ENCODE measurements at regions not wholly inside any gene's neighbourhood (a gene's known extent, or its start where the extent isn't known, plus 50 kb on each side); places are given as distances from the start of the nearest gene placed in this dataset.

DNA sequence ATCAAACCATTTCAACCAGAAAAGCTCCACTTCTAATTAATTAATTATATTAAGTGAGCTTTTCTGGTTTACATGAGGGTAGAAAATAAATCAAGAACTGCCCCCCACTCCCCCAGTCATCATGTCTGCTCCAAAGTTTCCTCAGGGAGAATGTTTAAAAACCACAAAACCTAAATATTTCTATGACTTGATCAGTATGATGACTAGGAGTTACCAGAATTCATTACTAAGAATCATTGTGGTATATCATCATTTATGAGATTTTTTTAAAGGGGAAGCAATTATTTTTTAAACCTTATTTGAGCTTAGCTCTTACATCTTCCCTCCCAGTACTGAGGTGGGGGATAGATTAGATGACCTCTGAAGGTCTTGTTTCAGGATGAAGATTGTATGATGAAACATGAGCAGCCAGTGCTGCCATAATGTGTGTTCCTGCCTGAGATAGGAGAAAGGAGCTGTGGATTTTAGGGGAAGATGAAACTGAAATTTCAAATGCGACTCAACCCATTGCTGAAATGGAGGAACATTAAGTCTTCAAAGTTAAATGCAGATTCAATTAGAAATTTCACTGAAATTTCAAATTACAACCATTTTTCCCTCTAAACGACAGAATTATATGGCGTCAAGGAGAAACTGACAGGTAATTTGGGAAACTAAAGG is 401.3 kb upstream of the CADM1 start:
- H3K36me3 Mint-ChIP-seq (ENCODE audit: low read depth) = no peaks in the 10 kb centered on the region
- H3K4me3 Mint-ChIP-seq = no peak overlapping the region
- no peak for DNase-seq
- Histone ChIP-seq H3K36me3 (ENCODE audit: control insufficient read depth, insufficient read depth, low read length) (no peaks in the 10 kb centered on the region), H3K27ac (ENCODE audit: low read depth, low read length) (no peak overlapping the region), H3K9me3 (ENCODE audit: control insufficient read depth, low read length) (no peaks in the 10 kb centered on the region), H3K4me1 (ENCODE audit: control insufficient read depth, insufficient read depth, low read length) (peaks cover 10% of the 10 kb centered on the region), H3K27me3 (ENCODE audit: control insufficient read depth, insufficient read depth, low read length, poor library complexity, severe bottlenecking) (no peaks in the 10 kb centered on the region), H3K9ac (ENCODE audit: extremely low read depth, low read length, poor library complexity, severe bottlenecking) (no peak overlapping the region), H3K4me3 (ENCODE audit: low read length) (no peak overlapping the region)
- no peak overlapping the region for H3K27ac Mint-ChIP-seq
- peaks cover 11% of the 10 kb centered on the region for H3K4me1 Mint-ChIP-seq
- TF ChIP-seq CTCF (conservative IDR thresholded peaks at IDR 0.05) = no peak
- H3K27me3 Mint-ChIP-seq (ENCODE audit: insufficient read depth) = peaks cover 9% of the 10 kb centered on the region
- 93 to 94% methylated on average over 2 to 3 of the region's 3 CpGs for WGBS, 2 experiments (ENCODE audit: insufficient coverage in 1 of 2, insufficient read length in 1 of 2)
- H3K9me3 Mint-ChIP-seq = peaks cover 4% of the 10 kb centered on the region

- H3K36me3 Mint-ChIP-seq (ENCODE audit: low read depth) = no peaks in the 10 kb centered on the region
- Histone ChIP-seq H3K27ac (ENCODE audit: low read depth, low read length) (no peak overlapping the region), H3K9ac (ENCODE audit: extremely low read depth, low read length, poor library complexity, severe bottlenecking) (no peak overlapping the region), H3K4me1 (ENCODE audit: control insufficient read depth, insufficient read depth, low read length) (peaks cover 10% of the 10 kb centered on the region), H3K9me3 (ENCODE audit: control insufficient read depth, low read length) (no peaks in the 10 kb centered on the region), H3K4me3 (ENCODE audit: low read length) (no peak overlapping the region), H3K27me3 (ENCODE audit: control insufficient read depth, insufficient read depth, low read length, poor library complexity, severe bottlenecking) (no peaks in the 10 kb centered on the region), H3K36me3 (ENCODE audit: control insufficient read depth, insufficient read depth, low read length) (no peaks in the 10 kb centered on the region)
- H3K4me1 Mint-ChIP-seq = peaks cover 11% of the 10 kb centered on the region
- 89 to 90% methylated on average over 2 to 4 of the region's 4 CpGs for WGBS, 2 experiments (ENCODE audit: insufficient coverage in 1 of 2, insufficient read length in 1 of 2)
- no peak for DNase-seq
- TF ChIP-seq CTCF (conservative IDR thresholded peaks at IDR 0.05) = no peak
- no peaks in the 10 kb centered on the region for H3K9me3 Mint-ChIP-seq
- no peak overlapping the region for H3K4me3 Mint-ChIP-seq
- no peak overlapping the region for H3K27ac Mint-ChIP-seq
- H3K27me3 Mint-ChIP-seq (ENCODE audit: insufficient read depth) = peaks cover 2% of the 10 kb centered on the region
Observed at GRCh38 chr11:115903179-115903578, 399.0 kb upstream of the CADM1 start.

GRCh38 chr11:115901069-115901468 is 396.9 kb upstream of the CADM1 start:
- Mint-ChIP-seq H3K27me3 (ENCODE audit: insufficient read depth) (peaks cover 2% of the 10 kb centered on the region), H3K4me1 (peaks cover 2% of the 10 kb centered on the region), H3K27ac (no peak overlapping the region), H3K4me3 (no peak overlapping the region), H3K36me3 (ENCODE audit: low read depth) (no peaks in the 10 kb centered on the region), H3K9me3 (no peaks in the 10 kb centered on the region)
- no peaks in the 10 kb centered on the region for H3K27me3 ChIP-seq (ENCODE audit: control insufficient read depth, insufficient read depth, low read length, poor library complexity, severe bottlenecking)
- H3K4me3 ChIP-seq (ENCODE audit: low read length) = no peak overlapping the region
- H3K27ac ChIP-seq (ENCODE audit: low read depth, low read length) = no peak overlapping the region
- H3K9me3 ChIP-seq (ENCODE audit: control insufficient read depth, low read length) = no peaks in the 10 kb centered on the region
- no peak overlapping the region for H3K9ac ChIP-seq (ENCODE audit: extremely low read depth, low read length, poor library complexity, severe bottlenecking)
- no peak for DNase-seq
- H3K36me3 ChIP-seq (ENCODE audit: control insufficient read depth, insufficient read depth, low read length) = no peaks in the 10 kb centered on the region
- no peak for TF ChIP-seq CTCF (conservative IDR thresholded peaks at IDR 0.05)
- peaks cover under 1% of the 10 kb centered on the region for H3K4me1 ChIP-seq (ENCODE audit: control insufficient read depth, insufficient read depth, low read length)

Data from endodermal cell (in vitro differentiated cells).